HG02798 (cell line): ENCODE measurements at regions not wholly inside any gene's neighbourhood (a gene's known extent, or its start where the extent isn't known, plus 50 kb on each side); places are given as distances from the start of the nearest gene placed in this dataset.
"Not testable (repeated sequence)": the region's sequence is repeated elsewhere in the genome, so short reads cannot be mapped to it uniquely, and the experiment has no call there.

Experiments
- ATAC-seq: cut with Tn5 transposase; IDR thresholded peaks from one replicate; pipeline ENCODE4 v1.9.1; 2021; ENCODE audit warnings: mild to moderate bottlenecking; ENCODE audit not compliant: unreplicated experiment, poor library complexity

GRCh38 chr14:96681829-96682228 lies 115.4 kb upstream of the VRK1 start:
- ATAC-seq: no peak

GRCh38 chr14:96682401-96682800 lies 114.8 kb upstream of the VRK1 start:
- no peak for ATAC-seq

GRCh38 chr14:96683562-96684289 lies 113.5 kb upstream of the VRK1 start:
- ATAC-seq: no peak

GRCh38 chr14:96686126-96686525 lies 111.1 kb upstream of the VRK1 start:
- no peak for ATAC-seq

- ATAC-seq: no peak
Measured at GRCh38 chr14:96688629-96689028, 108.6 kb upstream of the VRK1 start.

GRCh38 chr14:96690713-96691383 lies 106.3 kb upstream of the VRK1 start:
- no peak for ATAC-seq

- ATAC-seq: no peak
Measured at GRCh38 chr14:96693252-96693820, 103.8 kb upstream of the VRK1 start.

- ATAC-seq: no peak
Measured at GRCh38 chr14:96693987-96694386, 103.2 kb upstream of the VRK1 start.

- ATAC-seq: peak; percentile 86
Measured at GRCh38 chr14:96698960-96699539, 98.1 kb upstream of the VRK1 start.

- no peak for ATAC-seq
Measured at GRCh38 chr14:96699666-96700065, 97.5 kb upstream of the VRK1 start.

- ATAC-seq: no peak
Measured at GRCh38 chr14:96702831-96703230, 94.4 kb upstream of the VRK1 start.

GRCh38 chr14:96705422-96706092 lies 91.6 kb upstream of the VRK1 start:
- no peak for ATAC-seq

- no peak for ATAC-seq
Measured at GRCh38 chr14:96706893-96707292, 90.3 kb upstream of the VRK1 start.

- peak; percentile 94 for ATAC-seq
Measured at GRCh38 chr14:96710060-96710666, 87.0 kb upstream of the VRK1 start.

GRCh38 chr14:96711559-96712267 lies 85.5 kb upstream of the VRK1 start:
- ATAC-seq: no peak

GRCh38 chr14:96713426-96713825 lies 83.8 kb upstream of the VRK1 start:
- no peak for ATAC-seq

- not testable (repeated sequence) for ATAC-seq
Measured at GRCh38 chr14:96714537-96714936, 82.6 kb upstream of the VRK1 start.

- no peak for ATAC-seq
Measured at GRCh38 chr14:96717116-96717515, 80.1 kb upstream of the VRK1 start.

GRCh38 chr14:96718407-96718806 lies 78.8 kb upstream of the VRK1 start:
- no peak for ATAC-seq

GRCh38 chr14:96720702-96721101 lies 76.5 kb upstream of the VRK1 start:
- ATAC-seq: not testable (repeated sequence)
